Caco-2 (cell line): ENCODE measurements at regions not wholly inside any gene's neighbourhood (a gene's known extent, or its start where the extent isn't known, plus 50 kb on each side); places are given as distances from the start of the nearest gene placed in this dataset.

Experiments
- BruUV-seq: library from RNA; stranded (reverse); fragments of 400-500 nt; replicated peaks from 2 replicates; lab custom pipeline; 2021; lab: Mats Ljungman, UMichigan
- CTCF ChIA-PET: fragments of 300-600 bp; sonication (Branson Sonifier 250); formaldehyde crosslinking; loops from one replicate; lab custom pipeline; 2022; ENCODE audit warnings: antibody characterized with exemption; lab: Charles Lee
- POLR2A ChIA-PET: fragments of 300-600 bp; sonication (Branson Sonifier 250); formaldehyde crosslinking; loops from one replicate; lab custom pipeline; 2022; ENCODE audit warnings: antibody characterized with exemption; lab: Charles Lee
- DNase-seq, 2 experiments: peaks; one replicate each; pipeline versions ENCODE4 v3.0.0 to v3.0.0-alpha.2; 2020 to 2022
- H3K27me3 ChIP-seq: replicated peaks from 2 replicates; pipeline ENCODE4 v1.6.0; 2011; ENCODE audit warnings: low read length; ENCODE audit not compliant: control insufficient read depth, insufficient read depth
- H3K36me3 ChIP-seq: 2 replicates; pipeline ENCODE4 v1.5.1; 2011; ENCODE audit warnings: low read length; ENCODE audit not compliant: control insufficient read depth, insufficient read depth
- H3K4me1 ChIP-seq: fragments of 250-450 bp; sonication (Bioruptor Pico); 2 replicates; pipeline ENCODE4 v1.5.1; 2020; ENCODE audit warnings: mild to moderate bottlenecking
- H3K4me3 ChIP-seq: 2 replicates; pipeline ENCODE4 v1.5.1; 2011; ENCODE audit warnings: low read depth, mild to moderate bottlenecking, control low read depth, low read length
- H3K9me3 ChIP-seq: fragments of 250-450 bp; sonication (Bioruptor Pico); 2 replicates; pipeline ENCODE4 v1.5.1; 2020; ENCODE audit warnings: mild to moderate bottlenecking, moderate library complexity
- H3K27ac Mint-ChIP-seq: one replicate; pipeline ENCODE4 v1.8.0; 2022; ENCODE audit warnings: mixed read lengths; ENCODE audit not compliant: unreplicated experiment
- H3K27me3 Mint-ChIP-seq: one replicate; pipeline ENCODE4 v1.8.0; 2022; ENCODE audit warnings: mixed read lengths; ENCODE audit not compliant: insufficient read depth, unreplicated experiment
- H3K36me3 Mint-ChIP-seq: one replicate; pipeline ENCODE4 v1.8.0; 2022; ENCODE audit warnings: mild to moderate bottlenecking, mixed read lengths; ENCODE audit not compliant: insufficient read depth, unreplicated experiment
- H3K4me1 Mint-ChIP-seq: one replicate; pipeline ENCODE4 v1.8.0; 2022; ENCODE audit warnings: low read depth, mixed read lengths; ENCODE audit not compliant: unreplicated experiment
- H3K4me3 Mint-ChIP-seq: one replicate; pipeline ENCODE4 v1.8.0; 2022; ENCODE audit warnings: mild to moderate bottlenecking, moderate library complexity, mixed read lengths; ENCODE audit not compliant: unreplicated experiment
- H3K9me3 Mint-ChIP-seq: one replicate; pipeline ENCODE4 v1.8.0; 2022; ENCODE audit warnings: mixed read lengths; ENCODE audit not compliant: unreplicated experiment
- intact Hi-C: fragments of 100-400 bp; cut with micrococcal nuclease; formaldehyde crosslinking; loops from one replicate; pipeline ENCODE4 v1.10.0; 2022; ENCODE audit not compliant: unreplicated experiment
- TF ChIP-seq, protein P1 (sequence below), 2 experiments: fragments of 200-600 bp in 1 of 2; IDR thresholded peaks; 1 replicate in 1 of 2; 2 replicates in 1 of 2; pipeline versions ENCODE4 v1.5.1 to v1.8.0; 2011 to 2022; ENCODE audit warnings: antibody characterized with exemption in 1 of 2, control low read depth in 1 of 2, inconsistent platforms in 1 of 2, low read depth in 1 of 2, low read length in 1 of 2, mild to moderate bottlenecking in 1 of 2, moderate library complexity in 1 of 2; ENCODE audit not compliant: insufficient read depth in 1 of 2, severe bottlenecking in 1 of 2, unreplicated experiment in 1 of 2

DNA sequence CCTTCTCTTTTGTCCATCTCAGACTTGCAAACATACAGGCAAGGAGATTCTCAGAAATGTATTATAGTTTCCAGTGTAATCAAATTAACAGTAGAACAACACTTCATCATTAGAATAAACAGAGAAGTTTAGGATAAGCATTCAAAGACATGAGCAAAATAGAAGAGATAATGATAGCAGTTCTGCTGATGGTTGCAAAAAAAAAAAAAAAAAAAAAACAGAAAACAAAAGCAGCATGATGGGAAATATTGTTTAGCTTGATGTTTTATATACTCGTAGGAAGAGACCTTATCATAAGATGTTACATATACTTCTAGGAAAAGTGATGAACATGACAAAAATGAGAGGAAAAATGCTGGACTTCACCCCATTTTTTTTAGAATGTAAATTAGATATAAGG, 1356.2 kb downstream of the MAT2B start:
- no TSS peak for BruUV-seq
- H3K4me1 Mint-ChIP-seq = no peaks in the 10 kb centered on the region

DNA sequence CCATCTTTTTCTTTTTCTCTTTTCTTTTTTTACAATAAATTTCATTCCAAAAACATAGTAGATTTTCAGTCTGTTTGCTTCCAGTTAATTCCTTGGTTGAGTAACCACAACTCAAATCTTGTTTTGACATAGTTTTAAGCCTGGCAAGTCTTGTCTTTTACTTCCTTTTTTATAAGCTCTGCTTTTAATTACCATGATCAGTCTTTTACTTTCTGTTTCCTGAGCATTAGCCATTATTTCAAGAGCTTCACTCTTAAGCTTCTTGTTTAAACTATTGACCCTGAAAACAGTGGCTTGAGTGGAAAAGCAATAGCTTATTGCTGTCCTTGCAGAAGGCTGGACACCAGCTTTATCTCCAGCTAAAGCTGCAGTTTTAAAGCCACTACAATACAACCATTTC, 1363.3 kb downstream of the MAT2B start:
- Mint-ChIP-seq H3K27ac (no peak overlapping the region), H3K9me3 (no peaks in the 10 kb centered on the region), H3K4me3 (no peak overlapping the region), H3K36me3 (no peaks in the 10 kb centered on the region), H3K27me3 (no peaks in the 10 kb centered on the region), H3K4me1 (no peaks in the 10 kb centered on the region)
- CTCF ChIA-PET = no interaction called here
- POLR2A ChIA-PET = no interaction called here
- intact Hi-C loops = no loop called here
- no peak overlapping the region for H3K4me3 ChIP-seq
- H3K4me1 ChIP-seq = no peaks in the 10 kb centered on the region
- H3K27me3 ChIP-seq = no peaks in the 10 kb centered on the region
- TF ChIP-seq, protein P1, sequence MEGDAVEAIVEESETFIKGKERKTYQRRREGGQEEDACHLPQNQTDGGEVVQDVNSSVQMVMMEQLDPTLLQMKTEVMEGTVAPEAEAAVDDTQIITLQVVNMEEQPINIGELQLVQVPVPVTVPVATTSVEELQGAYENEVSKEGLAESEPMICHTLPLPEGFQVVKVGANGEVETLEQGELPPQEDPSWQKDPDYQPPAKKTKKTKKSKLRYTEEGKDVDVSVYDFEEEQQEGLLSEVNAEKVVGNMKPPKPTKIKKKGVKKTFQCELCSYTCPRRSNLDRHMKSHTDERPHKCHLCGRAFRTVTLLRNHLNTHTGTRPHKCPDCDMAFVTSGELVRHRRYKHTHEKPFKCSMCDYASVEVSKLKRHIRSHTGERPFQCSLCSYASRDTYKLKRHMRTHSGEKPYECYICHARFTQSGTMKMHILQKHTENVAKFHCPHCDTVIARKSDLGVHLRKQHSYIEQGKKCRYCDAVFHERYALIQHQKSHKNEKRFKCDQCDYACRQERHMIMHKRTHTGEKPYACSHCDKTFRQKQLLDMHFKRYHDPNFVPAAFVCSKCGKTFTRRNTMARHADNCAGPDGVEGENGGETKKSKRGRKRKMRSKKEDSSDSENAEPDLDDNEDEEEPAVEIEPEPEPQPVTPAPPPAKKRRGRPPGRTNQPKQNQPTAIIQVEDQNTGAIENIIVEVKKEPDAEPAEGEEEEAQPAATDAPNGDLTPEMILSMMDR (IDR thresholded peaks at IDR 0.05; ENCODE audit: insufficient read depth in 1 of 2, low read depth in 1 of 2, low read length in 1 of 2, severe bottlenecking in 1 of 2, unreplicated experiment in 1 of 2) = no peak
- H3K36me3 ChIP-seq = no peaks in the 10 kb centered on the region
- H3K9me3 ChIP-seq = no peaks in the 10 kb centered on the region
- no TSS peak for BruUV-seq
- DNase-seq = no peak

More for the DNA sequence above, 1356.2 kb downstream of the MAT2B start:
- H3K4me3 Mint-ChIP-seq = no peak overlapping the region
- no peaks in the 10 kb centered on the region for H3K9me3 Mint-ChIP-seq
- no peak overlapping the region for H3K27ac Mint-ChIP-seq
- H3K4me3 ChIP-seq = no peak overlapping the region
- H3K4me1 ChIP-seq = no peaks in the 10 kb centered on the region
- H3K36me3 ChIP-seq = no peaks in the 10 kb centered on the region
- no peaks in the 10 kb centered on the region for H3K27me3 Mint-ChIP-seq
- TF ChIP-seq, protein P1 (IDR thresholded peaks at IDR 0.05; ENCODE audit: insufficient read depth in 1 of 2, low read depth in 1 of 2, low read length in 1 of 2, severe bottlenecking in 1 of 2, unreplicated experiment in 1 of 2) = no peak
- intact Hi-C loops = no loop called here
- H3K27me3 ChIP-seq = no peaks in the 10 kb centered on the region
- no peaks in the 10 kb centered on the region for H3K36me3 Mint-ChIP-seq
- H3K9me3 ChIP-seq = no peaks in the 10 kb centered on the region
- POLR2A ChIA-PET = no interaction called here
- DNase-seq = no peak
- CTCF ChIA-PET = no interaction called here

DNA sequence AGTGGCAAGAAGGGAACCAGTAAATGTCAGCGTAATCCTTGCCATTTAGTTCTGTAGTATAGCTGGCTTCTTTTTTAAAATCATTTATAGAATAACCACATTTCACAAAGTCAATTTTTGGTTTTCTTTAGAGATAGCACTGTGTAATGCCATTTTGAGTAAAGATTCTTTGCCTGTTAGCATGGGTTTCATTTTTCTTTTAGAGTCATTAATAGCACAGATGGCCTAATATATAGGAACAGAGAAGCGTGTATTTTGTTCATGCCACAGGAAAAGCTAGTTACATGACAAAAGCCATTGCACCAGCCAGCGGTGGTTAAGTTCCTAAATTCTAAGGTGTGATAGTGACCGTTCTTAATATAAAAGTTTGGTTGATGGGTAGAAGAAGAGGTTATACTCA, 1363.9 kb downstream of the MAT2B start:
- H3K27me3 Mint-ChIP-seq = no peaks in the 10 kb centered on the region
- BruUV-seq = no TSS peak
- no peak for DNase-seq
- H3K36me3 ChIP-seq = no peaks in the 10 kb centered on the region
- H3K9me3 Mint-ChIP-seq = no peaks in the 10 kb centered on the region
- POLR2A ChIA-PET = no interaction called here
- no peaks in the 10 kb centered on the region for H3K9me3 ChIP-seq
- H3K4me3 Mint-ChIP-seq = no peak overlapping the region
- H3K27me3 ChIP-seq = no peaks in the 10 kb centered on the region
- H3K27ac Mint-ChIP-seq = no peak overlapping the region
- TF ChIP-seq, protein P1 (IDR thresholded peaks at IDR 0.05; ENCODE audit: insufficient read depth in 1 of 2, low read depth in 1 of 2, low read length in 1 of 2, severe bottlenecking in 1 of 2, unreplicated experiment in 1 of 2) = no peak
- no peaks in the 10 kb centered on the region for H3K36me3 Mint-ChIP-seq
- no peaks in the 10 kb centered on the region for H3K4me1 ChIP-seq
- no peaks in the 10 kb centered on the region for H3K4me1 Mint-ChIP-seq
- CTCF ChIA-PET = no interaction called here
- H3K4me3 ChIP-seq = no peak overlapping the region
- intact Hi-C loops = no loop called here
